22Rv1 (cell line): ENCODE measurements at regions not wholly inside any gene's neighbourhood (a gene's known extent, or its start where the extent isn't known, plus 50 kb on each side); places are given as distances from the start of the nearest gene placed in this dataset.

ENCODE experiments used
- CTCF ChIP-seq: fragments of 450-650 bp; IDR thresholded peaks from 2 replicates; pipeline ENCODE4 v1.5.1; 2017; ENCODE audit warnings: mild to moderate bottlenecking
- ZFX ChIP-seq: fragments of 450-650 bp; IDR thresholded peaks from 2 replicates; pipeline ENCODE4 v1.6.1; 2017; ENCODE audit warnings: antibody characterized with exemption, borderline replicate concordance

- TF ChIP-seq CTCF (no peak), ZFX (no peak)
Measured at GRCh38 chr2:10228611-10229365, 73.9 kb upstream of the HPCAL1 start.
